Body of pancreas (tissue), 4 donors: ENCODE measurements at regions not wholly inside any gene's neighbourhood (a gene's known extent, or its start where the extent isn't known, plus 50 kb on each side); places are given as distances from the start of the nearest gene placed in this dataset.

Source experiments
- ATAC-seq: fragments of 150-250 bp; one replicate; pipeline ENCODE4 v1.9.1; 2016
- DNase-seq, 4 donors: peaks; one replicate each; pipeline ENCODE4 v3.0.0-alpha.2; 2019
- H3K27ac ChIP-seq, 4 donors: fragments of 200-600 bp; sonication (generic); 1 replicate in 3 of 4; 2 replicates in 1 of 4; pipeline versions ENCODE4 v1.5.1 to v1.6.1; 2016 to 2019; ENCODE audit warnings: mild to moderate bottlenecking in 1 of 4, mixed read lengths in 1 of 4, moderate library complexity in 1 of 4
- H3K27me3 ChIP-seq, 2 donors: fragments of 200-600 bp; sonication (generic); one replicate each; pipeline ENCODE4 v1.6.0; 2016; ENCODE audit warnings: mild to moderate bottlenecking in 1 of 2
- H3K36me3 ChIP-seq, 2 donors: fragments of 200-600 bp; sonication (generic); replicated peaks in 1 of 2; 2 replicates each; pipeline ENCODE4 v1.5.1; 2016; ENCODE audit warnings: low read depth in 2 of 2; ENCODE audit not compliant: insufficient read depth in 1 of 2
- H3K4me1 ChIP-seq: fragments of 200-600 bp; sonication (generic); one replicate; pipeline ENCODE4 v1.6.0; 2016
- H3K4me3 ChIP-seq, 2 donors: fragments of 200-600 bp; sonication (generic); 1 replicate in 1 of 2; 2 replicates in 1 of 2; pipeline ENCODE4 v1.5.1; 2016 to 2019
- H3K9me3 ChIP-seq, 3 donors: fragments of 200-600 bp; sonication (generic); 1 replicate in 2 of 3; 2 replicates in 1 of 3; pipeline ENCODE4 v1.5.1; 2016
- POLR2A ChIP-seq, 3 donors: fragments of 450-650 bp; IDR thresholded peaks; one replicate each; pipeline ENCODE4 v1.6.1; 2016; ENCODE audit warnings: antibody characterized with exemption in 3 of 3, mild to moderate bottlenecking in 2 of 3
- WGBS, 2 donors: methylation state at CpG; one replicate each; pipeline ENCODE4 v1.1.5; 2017; 5-methylcytosine and 5-hydroxymethylcytosine counted together
- intact Hi-C: fragments of 100-400 bp; cut with DNase I; formaldehyde crosslinking; loops from one replicate; pipeline ENCODE4 v1.15.1; 2023
- TF ChIP-seq, protein P1 (sequence below), 7 experiments: fragments of 450-650 bp in 4 of 7; fragments of 200-600 bp in 3 of 7; sonication (generic) in 3 of 7; IDR thresholded peaks; one replicate each; pipeline ENCODE4 v1.5.1; 2016 to 2019; ENCODE audit warnings: antibody characterized with exemption in 7 of 7

DNA sequence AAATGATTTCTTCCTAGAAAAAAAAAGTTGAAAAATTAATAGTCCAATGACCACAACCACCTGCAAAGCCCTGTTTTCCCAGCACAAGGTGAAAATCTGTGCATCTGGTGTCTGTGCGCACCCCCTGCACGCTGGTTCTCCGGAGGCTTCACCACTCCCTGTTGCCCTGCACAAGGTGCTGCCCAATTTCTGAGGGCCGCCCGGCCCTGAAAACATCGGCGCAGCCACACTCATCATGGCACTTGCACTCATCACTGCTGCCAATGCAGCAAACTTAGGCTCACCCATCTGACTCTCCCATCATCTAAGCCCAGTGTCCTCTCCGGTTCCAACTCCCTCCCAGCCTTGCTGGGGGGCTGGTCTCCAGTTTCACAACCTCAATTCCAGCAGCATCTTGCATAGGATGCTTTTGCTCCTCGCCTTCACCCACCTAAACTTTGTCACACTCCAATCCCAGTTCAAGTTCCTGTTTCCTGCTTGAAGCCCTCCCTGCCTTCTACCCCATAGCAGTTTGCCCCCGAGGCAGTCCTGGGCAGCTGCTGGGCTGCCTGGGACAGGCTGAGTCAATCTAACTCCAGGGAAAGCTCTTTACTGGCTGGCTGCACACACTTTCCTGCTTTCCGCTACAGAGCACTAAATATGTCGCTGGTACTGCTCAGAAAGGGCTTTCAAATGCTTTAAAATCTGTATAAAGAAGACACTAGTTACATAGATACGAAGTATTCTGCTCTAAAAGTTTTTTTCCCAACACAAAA is 522.5 kb upstream of the ID2 start:
- WGBS, 2 donors: 78 to 79% methylated on average over 13 of the region's 13 CpGs
- H3K4me1 ChIP-seq: no peaks in the 10 kb centered on the region

DNA sequence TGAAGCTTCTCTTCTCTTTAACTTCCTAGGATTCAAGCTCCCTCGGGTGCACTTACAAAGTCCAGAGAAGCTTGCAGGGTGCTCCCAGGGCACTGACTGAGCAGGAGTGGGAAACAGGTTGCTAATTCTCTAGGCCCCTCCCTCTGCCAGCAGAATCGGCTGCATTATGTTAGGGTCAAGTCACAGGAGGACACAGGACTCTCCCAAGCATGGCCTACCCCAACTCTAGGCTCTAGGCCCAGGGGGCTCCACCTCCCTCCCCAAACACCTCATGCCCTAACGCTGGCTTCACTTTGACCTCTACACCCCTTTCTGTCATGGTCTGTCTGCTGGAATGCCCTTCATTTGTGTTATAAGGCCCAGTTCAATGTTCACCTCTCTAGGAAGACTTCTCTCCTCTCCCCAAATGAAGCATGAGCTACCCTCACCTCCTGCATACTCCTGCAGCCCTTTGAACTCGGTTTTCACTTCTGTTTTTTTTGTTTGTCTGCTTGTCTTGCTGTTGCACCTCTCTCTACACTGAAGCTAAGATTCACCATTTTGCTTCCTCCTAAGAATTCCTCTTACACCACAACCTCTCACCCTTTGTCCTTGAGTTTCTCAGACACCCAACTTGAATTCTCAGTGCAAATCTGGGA is 521.8 kb upstream of the ID2 start:
- ATAC-seq: no peak
- 60 to 66% methylated on average over 4 of the region's 4 CpGs for WGBS, 2 donors
- TF ChIP-seq POLR2A (IDR thresholded peaks at IDR 0.05): no peak
- TF ChIP-seq, protein P1, sequence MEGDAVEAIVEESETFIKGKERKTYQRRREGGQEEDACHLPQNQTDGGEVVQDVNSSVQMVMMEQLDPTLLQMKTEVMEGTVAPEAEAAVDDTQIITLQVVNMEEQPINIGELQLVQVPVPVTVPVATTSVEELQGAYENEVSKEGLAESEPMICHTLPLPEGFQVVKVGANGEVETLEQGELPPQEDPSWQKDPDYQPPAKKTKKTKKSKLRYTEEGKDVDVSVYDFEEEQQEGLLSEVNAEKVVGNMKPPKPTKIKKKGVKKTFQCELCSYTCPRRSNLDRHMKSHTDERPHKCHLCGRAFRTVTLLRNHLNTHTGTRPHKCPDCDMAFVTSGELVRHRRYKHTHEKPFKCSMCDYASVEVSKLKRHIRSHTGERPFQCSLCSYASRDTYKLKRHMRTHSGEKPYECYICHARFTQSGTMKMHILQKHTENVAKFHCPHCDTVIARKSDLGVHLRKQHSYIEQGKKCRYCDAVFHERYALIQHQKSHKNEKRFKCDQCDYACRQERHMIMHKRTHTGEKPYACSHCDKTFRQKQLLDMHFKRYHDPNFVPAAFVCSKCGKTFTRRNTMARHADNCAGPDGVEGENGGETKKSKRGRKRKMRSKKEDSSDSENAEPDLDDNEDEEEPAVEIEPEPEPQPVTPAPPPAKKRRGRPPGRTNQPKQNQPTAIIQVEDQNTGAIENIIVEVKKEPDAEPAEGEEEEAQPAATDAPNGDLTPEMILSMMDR (IDR thresholded peaks at IDR 0.05): no peak

More for the DNA sequence above, 522.5 kb upstream of the ID2 start:
- Histone ChIP-seq H3K27ac (no peak overlapping the region), H3K4me3 (no peak overlapping the region), H3K9me3 (no peaks in the 10 kb centered on the region), H3K36me3 (no peaks in the 10 kb centered on the region), H3K27me3 (no peaks in the 10 kb centered on the region)
- TF ChIP-seq, protein P1 (IDR thresholded peaks at IDR 0.05): no peak
- no peak for TF ChIP-seq POLR2A (IDR thresholded peaks at IDR 0.05)
- no peak for ATAC-seq
- DNase-seq: no peak
- intact Hi-C loops: no loop called here

DNA sequence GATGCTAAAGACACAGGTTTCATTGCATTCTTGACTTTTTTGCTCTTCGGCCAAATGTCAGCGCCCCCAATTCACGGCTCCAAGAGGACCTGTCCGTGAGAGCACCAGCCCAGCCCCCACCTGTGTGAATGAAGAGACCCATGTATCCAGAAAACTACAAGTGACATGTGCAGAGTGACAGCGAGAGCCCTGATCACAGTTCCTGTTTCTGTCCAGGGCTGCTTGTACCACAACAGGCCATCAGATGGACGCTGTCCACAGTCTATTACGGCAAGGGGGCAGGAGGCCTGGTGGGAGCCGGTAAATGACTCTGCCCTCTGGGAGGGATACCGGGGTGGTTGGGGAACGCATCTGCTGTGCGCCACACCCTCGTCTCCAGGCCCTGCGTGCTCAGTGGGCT is 520.9 kb upstream of the ID2 start:
- ATAC-seq: no peak
- Histone ChIP-seq H3K27ac (no peak overlapping the region), H3K9me3 (no peaks in the 10 kb centered on the region), H3K27me3 (no peaks in the 10 kb centered on the region), H3K36me3 (no peaks in the 10 kb centered on the region), H3K4me1 (no peaks in the 10 kb centered on the region), H3K4me3 (no peak overlapping the region)
- TF ChIP-seq POLR2A (IDR thresholded peaks at IDR 0.05): no peak
- TF ChIP-seq, protein P1 (IDR thresholded peaks at IDR 0.05): no peak
- DNase-seq: no peak
- 85 to 92% methylated on average over 8 to 13 of the region's 13 CpGs for WGBS, 2 donors
- intact Hi-C loops: no loop called here

More for the DNA sequence above, 521.8 kb upstream of the ID2 start:
- no peaks in the 10 kb centered on the region for H3K36me3 ChIP-seq
- no peak overlapping the region for H3K27ac ChIP-seq
- H3K27me3 ChIP-seq: no peaks in the 10 kb centered on the region
- no peaks in the 10 kb centered on the region for H3K9me3 ChIP-seq
- H3K4me1 ChIP-seq: no peaks in the 10 kb centered on the region
- no peak overlapping the region for H3K4me3 ChIP-seq
- intact Hi-C loops: no loop called here
- no peak for DNase-seq

DNA sequence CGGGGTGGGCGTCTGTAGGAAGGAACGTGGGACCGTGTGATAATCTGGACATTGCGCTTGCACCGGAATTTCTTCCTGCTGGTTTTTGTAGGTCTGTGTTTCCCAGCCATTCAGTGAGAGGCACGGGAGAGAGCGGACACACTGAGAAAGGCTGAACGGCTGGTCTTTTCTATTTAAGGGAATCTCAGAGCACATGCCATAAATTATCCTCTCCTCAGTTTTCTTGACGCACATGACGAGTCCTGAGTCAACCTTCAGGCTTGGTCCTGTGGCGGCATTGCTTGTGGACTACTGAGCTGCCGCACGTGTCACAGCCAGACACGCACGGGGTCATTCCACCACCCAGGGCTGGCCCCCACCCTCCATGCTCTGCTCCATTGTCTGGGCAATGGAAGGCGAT is 519.3 kb upstream of the ID2 start:
- WGBS, 2 donors: 83 to 93% methylated on average over 17 of the region's 17 CpGs
- TF ChIP-seq, protein P1 (IDR thresholded peaks at IDR 0.05): no peak
- TF ChIP-seq POLR2A (IDR thresholded peaks at IDR 0.05): no peak

More for the DNA sequence above, 519.3 kb upstream of the ID2 start:
- no peak overlapping the region for H3K27ac ChIP-seq
- no peaks in the 10 kb centered on the region for H3K4me1 ChIP-seq
- intact Hi-C loops: no loop called here
- H3K4me3 ChIP-seq: no peak overlapping the region
- no peaks in the 10 kb centered on the region for H3K27me3 ChIP-seq
- H3K36me3 ChIP-seq: no peaks in the 10 kb centered on the region
- DNase-seq (no peak), ATAC-seq (no peak)
- H3K9me3 ChIP-seq: no peaks in the 10 kb centered on the region
